Central memory CD8-positive, alpha-beta T cell (primary cell): ENCODE measurements at regions not wholly inside any gene's neighbourhood (a gene's known extent, or its start where the extent isn't known, plus 50 kb on each side); places are given as distances from the start of the nearest gene placed in this dataset.

Experiments used
- ATAC-seq: fragments of 150-1000 bp; cut with Tn5 transposase; replicated peaks from 2 replicates; pipeline ENCODE4 v1.10.0; 2022; ENCODE audit warnings: mild to moderate bottlenecking, moderate FRiP score, moderate number of reproducible peaks; ENCODE audit not compliant: poor library complexity, severe bottlenecking; ENCODE audit errors: extremely low read depth
- DNase-seq, 2 donors: peaks; one replicate each; pipeline ENCODE4 v3.0.0; 2021; ENCODE audit warnings: low spot score in 2 of 2
- H3K27ac Mint-ChIP-seq: one replicate; pipeline ENCODE4 v1.8.0; 2022; ENCODE audit warnings: low read depth, mild to moderate bottlenecking, moderate library complexity, mixed read lengths
- H3K27me3 Mint-ChIP-seq: one replicate; pipeline ENCODE4 v1.8.0; 2022; ENCODE audit warnings: mixed read lengths
- H3K36me3 Mint-ChIP-seq: one replicate; pipeline ENCODE4 v1.8.0; 2022; ENCODE audit warnings: mild to moderate bottlenecking, moderate library complexity, mixed read lengths; ENCODE audit not compliant: insufficient read depth
- H3K4me1 Mint-ChIP-seq: one replicate; pipeline ENCODE4 v1.8.0; 2022; ENCODE audit warnings: mixed read lengths
- H3K4me3 Mint-ChIP-seq: one replicate; pipeline ENCODE4 v1.8.0; 2022; ENCODE audit warnings: mild to moderate bottlenecking, moderate library complexity, mixed read lengths
- H3K9me3 Mint-ChIP-seq: one replicate; pipeline ENCODE4 v1.8.0; 2022; ENCODE audit warnings: mixed read lengths

DNA sequence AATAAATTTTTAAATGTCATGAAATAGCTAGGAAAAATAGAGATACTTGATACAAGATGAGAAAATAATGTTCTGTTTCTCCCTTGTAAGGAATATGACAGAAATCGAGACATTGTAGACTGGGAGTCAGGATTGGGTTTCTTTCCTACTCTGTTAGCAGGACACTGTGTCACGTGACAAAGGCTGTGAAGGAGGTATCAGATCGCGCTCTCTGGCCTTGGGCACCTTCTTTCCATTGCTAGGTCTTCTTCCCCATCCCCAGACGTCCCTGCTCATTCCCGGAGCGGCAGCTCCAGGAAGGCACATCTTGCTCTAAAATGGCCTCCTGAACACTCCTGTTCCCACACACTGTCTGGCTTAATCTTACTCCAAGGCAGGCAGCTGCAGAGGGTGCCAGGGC is 133.4 kb downstream of the TM9SF2 start:
- H3K27ac Mint-ChIP-seq: no peak overlapping the region
- no peak for ATAC-seq
- no peak for DNase-seq
- peaks cover 10% of the 10 kb centered on the region for H3K4me1 Mint-ChIP-seq
- H3K36me3 Mint-ChIP-seq: peaks cover 2% of the 10 kb centered on the region
- no peaks in the 10 kb centered on the region for H3K9me3 Mint-ChIP-seq
- H3K27me3 Mint-ChIP-seq: no peaks in the 10 kb centered on the region
- no peak overlapping the region for H3K4me3 Mint-ChIP-seq

DNA sequence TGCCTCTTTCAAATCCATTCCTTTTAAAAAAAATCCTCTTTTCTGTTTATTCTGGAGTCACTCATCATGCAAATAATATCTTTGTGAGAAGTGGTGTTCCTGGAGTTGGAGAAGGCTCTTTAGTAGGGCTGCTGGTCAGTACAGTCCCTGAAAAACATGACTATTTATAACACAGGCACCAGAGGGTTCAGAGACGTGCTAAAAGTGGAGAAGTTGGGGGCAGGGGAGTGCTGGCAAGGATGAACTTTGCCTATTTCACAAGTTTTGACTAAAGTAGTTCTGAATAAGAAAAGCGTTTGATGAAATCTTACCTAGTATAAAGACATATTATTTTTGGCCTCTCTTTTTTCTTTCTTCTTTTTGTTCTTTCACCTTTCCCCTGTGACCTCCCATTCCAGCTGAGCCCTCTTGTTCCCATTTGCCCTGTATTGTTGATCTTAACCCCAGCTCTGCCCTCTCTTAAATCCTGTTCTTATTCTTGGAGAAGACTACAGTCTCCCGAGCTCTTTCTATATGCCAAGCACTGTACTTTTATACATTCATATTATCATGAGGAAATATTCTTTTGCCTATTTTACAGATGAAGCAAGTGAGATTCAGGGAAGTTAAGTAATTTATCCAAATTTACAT is 129.1 kb downstream of the TM9SF2 start:
- no peaks in the 10 kb centered on the region for H3K27me3 Mint-ChIP-seq
- no peak overlapping the region for H3K4me3 Mint-ChIP-seq
- ATAC-seq: no peak
- peaks cover 37% of the 10 kb centered on the region for H3K4me1 Mint-ChIP-seq
- no peak for DNase-seq
- H3K9me3 Mint-ChIP-seq: no peaks in the 10 kb centered on the region
- peaks cover 3% of the 10 kb centered on the region for H3K36me3 Mint-ChIP-seq
- H3K27ac Mint-ChIP-seq: no peak overlapping the region

DNA sequence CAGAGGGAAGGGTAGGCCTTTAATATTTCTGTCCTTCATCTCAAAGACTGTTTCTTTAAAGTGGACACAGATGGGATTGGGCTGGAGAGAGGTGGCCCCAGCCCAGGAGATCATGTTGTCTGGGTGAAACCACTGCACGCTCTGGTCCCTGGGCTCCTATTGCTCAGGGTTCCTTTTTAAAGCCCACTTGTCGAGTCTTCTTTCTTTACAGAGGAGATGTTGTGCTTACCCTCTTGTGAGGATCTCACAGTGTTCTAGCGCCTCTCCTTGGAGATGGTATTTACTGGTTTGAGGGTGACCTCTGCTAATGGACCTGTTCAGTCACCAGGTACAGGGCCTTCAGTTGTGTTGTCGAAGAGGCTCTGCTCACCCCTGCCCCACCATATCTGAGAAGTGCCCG is 128.4 kb downstream of the TM9SF2 start:
- Mint-ChIP-seq H3K4me3 (no peak overlapping the region), H3K36me3 (peaks cover 3% of the 10 kb centered on the region), H3K4me1 (peaks cover 36% of the 10 kb centered on the region), H3K27me3 (no peaks in the 10 kb centered on the region), H3K27ac (no peak overlapping the region), H3K9me3 (no peaks in the 10 kb centered on the region)
- ATAC-seq: no peak
- DNase-seq: no peak

DNA sequence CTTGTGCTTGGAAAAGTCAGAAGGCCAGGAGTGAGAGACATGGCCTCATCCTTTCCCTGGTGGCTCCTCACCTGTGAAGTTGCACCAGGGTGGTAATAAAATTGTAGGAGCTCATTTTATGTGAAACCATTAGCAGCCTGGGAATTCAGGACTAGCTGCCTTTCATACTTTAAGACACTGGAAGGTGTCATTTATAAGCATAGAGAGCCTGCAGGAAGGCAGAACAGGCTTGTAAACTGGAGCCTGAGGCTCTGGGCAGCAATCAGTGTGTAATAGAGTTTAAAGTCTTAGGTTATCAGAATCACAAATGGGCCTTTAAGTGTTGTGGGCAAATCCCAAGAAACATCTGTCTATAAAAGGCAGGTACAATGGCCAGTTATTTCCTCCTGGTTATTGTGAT is 127.2 kb downstream of the TM9SF2 start:
- Mint-ChIP-seq H3K36me3 (peaks cover 2% of the 10 kb centered on the region), H3K9me3 (no peaks in the 10 kb centered on the region), H3K27ac (no peak overlapping the region), H3K4me1 (peaks cover 38% of the 10 kb centered on the region), H3K27me3 (no peaks in the 10 kb centered on the region), H3K4me3 (no peak overlapping the region)
- no peak for DNase-seq
- no peak for ATAC-seq

DNA sequence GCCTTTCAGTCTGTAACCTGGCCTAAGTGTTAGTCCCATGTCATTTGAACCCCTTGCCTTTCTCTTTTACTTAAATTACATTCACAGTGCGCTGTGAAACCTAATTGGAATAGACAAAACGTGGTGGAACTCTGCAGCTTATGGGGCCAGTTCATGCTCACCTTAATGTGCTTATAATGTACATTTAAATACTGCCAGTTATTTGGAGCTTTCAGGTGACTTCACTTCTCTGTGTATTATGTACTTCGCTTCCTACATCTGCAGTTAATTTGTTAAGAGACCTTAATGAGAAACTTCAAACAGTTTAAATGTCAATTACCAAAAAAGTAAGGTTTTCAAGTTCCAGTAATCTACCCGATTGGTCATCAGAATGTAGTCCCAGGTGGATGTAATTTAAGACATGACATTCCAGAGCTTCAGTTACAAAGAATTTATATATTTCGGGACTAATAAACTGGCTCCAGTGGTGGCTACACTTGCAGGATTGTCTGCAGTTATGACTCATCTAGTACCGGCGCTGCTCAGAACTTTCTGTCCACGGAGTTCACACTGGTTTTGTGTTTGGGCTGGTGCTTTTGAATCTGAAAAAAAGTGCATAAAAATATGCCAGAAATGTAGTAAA is 125.3 kb downstream of the TM9SF2 start:
- Mint-ChIP-seq H3K27ac (peak overlapping the region; percentile 23), H3K9me3 (no peaks in the 10 kb centered on the region), H3K4me3 (no peak overlapping the region), H3K36me3 (peaks cover 2% of the 10 kb centered on the region), H3K4me1 (peaks cover 43% of the 10 kb centered on the region), H3K27me3 (no peaks in the 10 kb centered on the region)
- ATAC-seq (peak; percentile 52), DNase-seq (no peak)

DNA sequence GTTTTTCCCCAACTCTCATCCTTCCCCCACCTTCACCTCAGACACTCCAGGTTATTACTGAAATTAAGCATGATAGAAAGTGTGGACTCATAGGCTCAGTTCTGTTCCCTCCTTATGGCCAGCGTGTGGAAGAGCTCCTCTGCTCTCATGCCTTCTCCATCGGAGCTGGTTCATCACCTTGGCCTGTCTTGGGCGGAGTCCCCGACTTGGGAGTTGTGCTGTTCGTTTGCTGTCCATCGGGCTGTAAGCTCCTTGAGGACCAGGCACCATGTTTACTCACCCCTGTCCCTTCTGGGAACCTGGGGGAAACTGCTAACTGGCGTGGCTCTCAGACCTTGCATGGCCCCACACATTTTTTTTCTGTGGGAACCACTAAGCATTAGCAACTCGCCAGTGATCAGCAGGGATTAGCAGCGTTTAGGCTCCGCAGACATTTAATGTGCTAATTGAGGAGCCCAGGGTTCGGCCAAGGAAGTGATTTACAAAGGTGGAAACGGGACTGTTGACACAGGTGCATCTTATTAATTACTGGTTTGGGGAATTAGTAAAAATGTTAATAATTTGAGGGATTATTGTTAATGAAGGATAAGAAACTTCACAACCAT is 123.8 kb downstream of the TM9SF2 start:
- H3K27me3 Mint-ChIP-seq: no peaks in the 10 kb centered on the region
- peaks cover 43% of the 10 kb centered on the region for H3K4me1 Mint-ChIP-seq
- ATAC-seq (no peak), DNase-seq (no peak)
- H3K36me3 Mint-ChIP-seq: peaks cover 2% of the 10 kb centered on the region
- no peak overlapping the region for H3K4me3 Mint-ChIP-seq
- no peaks in the 10 kb centered on the region for H3K9me3 Mint-ChIP-seq
- H3K27ac Mint-ChIP-seq: no peak overlapping the region

DNA sequence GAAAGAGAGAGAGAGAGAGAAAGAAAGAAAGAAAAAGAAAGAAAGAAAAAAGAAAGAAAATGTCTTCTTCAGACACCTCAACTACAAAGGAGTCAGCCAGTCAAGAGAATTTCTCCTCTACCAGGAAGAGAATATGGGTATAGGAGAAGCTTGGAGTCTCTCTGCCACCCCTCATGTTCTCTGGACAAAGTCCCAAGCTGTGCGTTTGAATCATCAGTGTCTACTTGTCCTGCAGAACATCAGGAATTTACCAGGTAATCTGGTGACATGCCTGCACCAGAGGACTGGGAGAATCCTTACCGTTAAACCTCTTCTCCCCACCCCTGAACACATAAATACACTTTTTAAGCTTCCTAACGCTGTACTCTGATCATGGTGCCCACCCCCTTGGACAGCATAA is 119.5 kb downstream of the TM9SF2 start:
- Mint-ChIP-seq H3K36me3 (no peaks in the 10 kb centered on the region), H3K4me1 (peaks cover 24% of the 10 kb centered on the region), H3K9me3 (no peaks in the 10 kb centered on the region), H3K27ac (no peak overlapping the region), H3K27me3 (no peaks in the 10 kb centered on the region), H3K4me3 (no peak overlapping the region)
- ATAC-seq: no peak
- DNase-seq: no peak

DNA sequence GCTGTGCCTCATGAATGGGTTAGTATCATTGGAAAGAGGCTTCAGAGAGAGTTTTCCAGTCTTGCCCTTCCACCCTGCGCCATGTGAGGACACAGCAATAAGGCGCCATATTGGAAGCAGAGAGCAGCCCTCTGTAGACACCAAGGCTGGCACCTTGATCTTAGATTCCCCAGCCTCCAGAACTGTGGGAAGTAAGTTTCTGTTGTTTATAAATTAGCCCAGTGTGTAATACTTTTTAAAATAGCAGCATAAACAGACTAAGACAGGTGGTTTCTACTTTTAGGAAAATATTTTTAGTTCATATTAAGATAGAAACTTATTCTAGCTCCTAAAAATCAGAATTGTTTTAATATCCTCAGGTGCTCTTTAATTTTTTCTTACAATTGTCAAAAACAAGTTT is 117.9 kb downstream of the TM9SF2 start:
- no peaks in the 10 kb centered on the region for H3K36me3 Mint-ChIP-seq
- H3K27ac Mint-ChIP-seq: no peak overlapping the region
- DNase-seq (no peak), ATAC-seq (no peak)
- H3K4me1 Mint-ChIP-seq: peaks cover 16% of the 10 kb centered on the region
- H3K9me3 Mint-ChIP-seq: no peaks in the 10 kb centered on the region
- no peaks in the 10 kb centered on the region for H3K27me3 Mint-ChIP-seq
- no peak overlapping the region for H3K4me3 Mint-ChIP-seq

DNA sequence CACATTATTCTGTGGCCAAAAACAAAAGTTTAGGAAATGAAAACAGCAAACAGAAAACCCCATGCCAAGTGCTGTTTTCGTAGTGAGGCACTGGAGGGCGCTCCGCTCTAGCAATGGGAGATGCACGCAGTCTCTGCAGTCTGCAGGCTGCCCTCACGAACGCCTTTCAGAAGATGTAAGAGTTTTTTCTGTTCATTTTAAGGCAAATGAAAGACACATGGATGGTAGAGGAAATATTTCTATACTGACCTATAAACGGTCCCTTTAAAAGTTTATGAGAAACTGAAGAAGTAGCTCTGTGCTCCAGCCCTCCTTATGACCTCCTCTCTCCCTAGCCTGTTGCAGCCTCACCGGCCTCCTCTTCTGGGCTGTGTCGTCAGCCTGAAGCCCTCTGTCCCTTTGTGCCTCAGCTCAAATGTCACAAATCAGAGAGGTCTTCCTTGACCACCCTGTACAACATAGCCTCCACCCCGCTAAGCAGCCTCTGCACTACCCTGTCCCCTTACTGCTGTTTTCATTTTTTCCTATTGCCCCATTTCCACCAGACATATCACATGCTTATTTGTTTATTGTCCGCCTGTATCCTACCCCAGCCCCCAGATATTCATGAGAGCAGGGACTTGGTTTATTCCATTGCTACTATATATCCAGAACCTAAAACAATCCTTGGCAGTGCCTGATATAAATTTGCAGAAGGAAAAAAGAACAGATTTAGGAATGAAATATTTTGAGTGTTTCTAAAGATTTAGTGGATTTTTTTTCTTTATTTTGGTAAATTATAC is 116.4 kb downstream of the TM9SF2 start:
- peaks cover 31% of the 10 kb centered on the region for H3K4me1 Mint-ChIP-seq
- H3K27ac Mint-ChIP-seq: no peak overlapping the region
- ATAC-seq: peak; percentile 49
- no peaks in the 10 kb centered on the region for H3K9me3 Mint-ChIP-seq
- H3K4me3 Mint-ChIP-seq: no peak overlapping the region
- no peaks in the 10 kb centered on the region for H3K36me3 Mint-ChIP-seq
- no peak for DNase-seq
- no peaks in the 10 kb centered on the region for H3K27me3 Mint-ChIP-seq

DNA sequence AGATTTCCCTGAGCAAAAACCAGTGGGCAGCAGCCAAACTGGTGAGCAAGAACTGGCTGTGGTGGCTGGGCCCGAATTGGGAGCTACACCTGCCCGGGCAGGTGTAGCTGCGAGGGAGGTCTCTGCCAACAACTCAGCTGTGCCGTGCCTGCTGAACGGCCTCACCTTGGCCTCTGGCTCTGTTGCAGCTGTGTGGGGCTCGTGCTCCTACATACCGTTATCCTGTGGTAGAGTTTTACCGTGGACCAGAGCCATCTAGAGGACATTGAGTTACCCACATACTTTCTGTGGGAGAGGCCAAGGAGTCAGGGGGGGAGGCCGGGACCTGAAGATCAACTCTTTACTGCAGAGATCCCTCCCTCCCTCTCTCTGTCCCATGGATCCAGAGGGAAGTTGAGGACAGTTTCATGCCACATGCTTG is 113.2 kb downstream of the TM9SF2 start:
- H3K9me3 Mint-ChIP-seq: no peaks in the 10 kb centered on the region
- H3K4me1 Mint-ChIP-seq: peaks cover 32% of the 10 kb centered on the region
- H3K27ac Mint-ChIP-seq: peak overlapping the region; percentile 26
- H3K36me3 Mint-ChIP-seq: peaks cover 2% of the 10 kb centered on the region
- no peak overlapping the region for H3K4me3 Mint-ChIP-seq
- H3K27me3 Mint-ChIP-seq: no peaks in the 10 kb centered on the region
- ATAC-seq (peak; percentile 76), DNase-seq (no peak)
